Spinal cord (tissue), 9 donors: ENCODE measurements at regions not wholly inside any gene's neighbourhood (a gene's known extent, or its start where the extent isn't known, plus 50 kb on each side); places are given as distances from the start of the nearest gene placed in this dataset.
"Not testable (repeated sequence)": the region's sequence is repeated elsewhere in the genome, so short reads cannot be mapped to it uniquely, and the experiment has no call there.

Experiments used
- DNase-seq, 6 donors: peaks; one replicate each; pipeline versions ENCODE4 v3.0.0 to v3.0.0-alpha.2; 2013 to 2015; ENCODE audit warnings: low spot score in 6 of 6, low read depth in 4 of 6
- H3K27ac ChIP-seq: one replicate; pipeline ENCODE4 v1.5.1; 2013; ENCODE audit warnings: low read depth, low read length, control low read depth
- H3K27me3 ChIP-seq: one replicate; pipeline ENCODE4 v1.6.1; 2013; ENCODE audit warnings: low read length; ENCODE audit not compliant: control insufficient read depth, insufficient read depth
- H3K36me3 ChIP-seq: one replicate; pipeline ENCODE4 v1.6.1; 2013; ENCODE audit warnings: low read length; ENCODE audit not compliant: control insufficient read depth, insufficient read depth
- H3K4me1 ChIP-seq: one replicate; pipeline ENCODE4 v1.6.1; 2013; ENCODE audit warnings: low read length; ENCODE audit not compliant: control insufficient read depth, insufficient read depth
- H3K4me3 ChIP-seq: one replicate; pipeline ENCODE4 v1.5.1; 2013; ENCODE audit warnings: low read depth, low read length, control low read depth
- H3K9me3 ChIP-seq: one replicate; pipeline ENCODE4 v1.6.1; 2013; ENCODE audit warnings: low read length; ENCODE audit not compliant: control insufficient read depth, insufficient read depth
- WGBS: methylation state at CpG from one replicate; pipeline ENCODE4 v1.1.5; 2013; ENCODE audit warnings: missing lambda C conversion rate; ENCODE audit not compliant: insufficient coverage; 5-methylcytosine and 5-hydroxymethylcytosine counted together
- donor health status: healthy.

DNA sequence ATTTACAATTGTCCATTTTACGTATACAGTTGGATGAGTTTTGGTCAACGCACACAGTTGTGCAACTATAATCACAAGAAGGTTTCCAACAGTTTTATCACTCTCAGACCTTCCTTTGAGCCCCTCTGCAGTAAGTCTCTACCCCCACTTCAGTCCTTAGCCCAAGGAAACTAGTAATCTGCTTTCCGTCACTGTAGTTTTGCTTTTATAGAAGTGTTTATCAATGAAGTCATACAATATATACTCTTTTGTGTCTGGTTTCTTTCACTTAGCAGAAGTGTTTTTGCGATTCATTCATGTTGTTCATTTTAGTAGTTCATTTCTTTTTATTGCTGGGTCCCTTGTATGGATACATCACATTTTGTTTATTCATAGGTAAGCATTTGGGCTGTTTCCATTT, 92.9 kb upstream of the PIP4K2A start:
- no peaks in the 10 kb centered on the region for H3K36me3 ChIP-seq
- no peak for DNase-seq
- H3K4me1 ChIP-seq, result no peaks in the 10 kb centered on the region
- H3K27me3 ChIP-seq, result no peaks in the 10 kb centered on the region
- H3K9me3 ChIP-seq, result peaks cover 2% of the 10 kb centered on the region
- H3K4me3 ChIP-seq, result no peak overlapping the region
- no CpG with 5 or more reads among the region's 4 CpGs for WGBS
- no peak overlapping the region for H3K27ac ChIP-seq

GRCh38 chr10:22805304-22805703, 90.9 kb upstream of the PIP4K2A start:
- peak in 3 of 6 donors; percentile 15 to 92 (median 89) for DNase-seq
- 35% methylated on average over 3 of the region's 4 CpGs for WGBS

GRCh38 chr10:22803261-22803885, 89.0 kb upstream of the PIP4K2A start:
- no peaks in the 10 kb centered on the region for H3K27me3 ChIP-seq
- H3K4me1 ChIP-seq, result no peaks in the 10 kb centered on the region
- H3K9me3 ChIP-seq, result no peaks in the 10 kb centered on the region
- no peak for DNase-seq
- WGBS, result no CpG with 5 or more reads among the region's 2 CpGs
- no peak overlapping the region for H3K27ac ChIP-seq
- no peak overlapping the region for H3K4me3 ChIP-seq
- H3K36me3 ChIP-seq, result no peaks in the 10 kb centered on the region

More at GRCh38 chr10:22805304-22805703, 90.9 kb upstream of the PIP4K2A start:
- Histone ChIP-seq H3K9me3 (peaks cover 2% of the 10 kb centered on the region), H3K36me3 (no peaks in the 10 kb centered on the region), H3K4me1 (no peaks in the 10 kb centered on the region), H3K27ac (no peak overlapping the region), H3K27me3 (no peaks in the 10 kb centered on the region), H3K4me3 (no peak overlapping the region)

GRCh38 chr10:22801785-22802184, 87.4 kb upstream of the PIP4K2A start:
- no CpG with 5 or more reads among the region's 1 CpG for WGBS

GRCh38 chr10:22797796-22798195, 83.4 kb upstream of the PIP4K2A start:
- H3K4me3 ChIP-seq, H3K36me3 ChIP-seq, H3K27me3 ChIP-seq, H3K4me1 ChIP-seq, H3K27ac ChIP-seq, H3K9me3 ChIP-seq, DNase-seq: not testable (repeated sequence)
- WGBS, result 100% methylated on average over 1 of the region's 1 CpG

More at GRCh38 chr10:22801785-22802184, 87.4 kb upstream of the PIP4K2A start:
- Histone ChIP-seq H3K27ac (no peak overlapping the region), H3K9me3 (no peaks in the 10 kb centered on the region), H3K4me3 (no peak overlapping the region), H3K4me1 (no peaks in the 10 kb centered on the region), H3K27me3 (no peaks in the 10 kb centered on the region), H3K36me3 (no peaks in the 10 kb centered on the region)
- peak in 1 of 6 donors; percentile 6 for DNase-seq

DNA sequence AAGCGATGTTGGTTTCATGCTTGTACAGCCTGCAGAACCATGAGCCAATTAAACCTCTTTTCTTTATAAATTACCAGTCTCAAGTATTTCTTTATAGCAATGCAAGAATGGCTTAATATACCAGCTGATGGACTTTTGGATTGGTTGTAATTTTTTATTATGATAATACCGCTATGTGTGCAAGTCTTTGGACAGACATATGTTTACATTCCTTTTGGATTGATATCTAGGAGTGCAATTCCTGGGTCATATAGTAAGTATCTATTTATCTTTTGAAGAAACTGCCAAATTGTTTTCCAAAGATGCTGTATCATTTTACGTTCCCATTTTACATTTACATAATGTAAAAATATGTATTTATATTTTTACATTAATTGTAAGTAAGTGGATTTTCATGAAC, 81.2 kb upstream of the PIP4K2A start:
- Histone ChIP-seq H3K4me1 (no peaks in the 10 kb centered on the region), H3K9me3 (no peaks in the 10 kb centered on the region), H3K27me3 (no peaks in the 10 kb centered on the region), H3K27ac (no peak overlapping the region), H3K36me3 (no peaks in the 10 kb centered on the region), H3K4me3 (no peak overlapping the region)
- WGBS, result no CpG with 5 or more reads among the region's 3 CpGs
- DNase-seq, result no peak

DNA sequence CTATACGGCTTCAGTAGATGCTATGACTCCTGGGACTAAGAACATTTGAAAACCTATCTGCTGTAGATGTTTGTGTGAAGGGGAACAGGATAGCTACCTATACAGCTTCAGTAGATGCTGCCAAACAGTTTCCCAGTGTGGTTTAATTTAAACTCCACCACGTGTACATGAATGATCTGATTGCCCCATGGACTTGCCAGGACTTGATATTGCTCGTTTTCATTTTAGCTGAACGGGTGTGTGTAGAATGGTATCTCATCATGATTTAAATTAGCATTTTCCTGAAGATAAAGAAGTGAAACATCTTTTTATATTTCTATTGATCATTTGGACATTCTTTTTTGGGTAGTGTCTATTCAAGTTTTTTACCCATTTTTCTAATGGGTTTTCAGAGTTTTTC, 77.8 kb upstream of the PIP4K2A start:
- no peaks in the 10 kb centered on the region for H3K36me3 ChIP-seq
- 67% methylated on average over 1 of the region's 4 CpGs for WGBS
- H3K4me3 ChIP-seq, result no peak overlapping the region
- DNase-seq, result no peak
- H3K4me1 ChIP-seq, result no peaks in the 10 kb centered on the region
- no peaks in the 10 kb centered on the region for H3K27me3 ChIP-seq
- H3K27ac ChIP-seq, result no peak overlapping the region
- H3K9me3 ChIP-seq, result no peaks in the 10 kb centered on the region

GRCh38 chr10:22791665-22792064, 77.3 kb upstream of the PIP4K2A start:
- Histone ChIP-seq H3K4me3 (no peak overlapping the region), H3K27me3 (no peaks in the 10 kb centered on the region), H3K4me1 (no peaks in the 10 kb centered on the region), H3K36me3 (no peaks in the 10 kb centered on the region), H3K27ac (no peak overlapping the region), H3K9me3 (no peaks in the 10 kb centered on the region)
- peak in 1 of 6 donors; percentile 55 for DNase-seq
- 42% methylated on average over 2 of the region's 5 CpGs for WGBS

DNA sequence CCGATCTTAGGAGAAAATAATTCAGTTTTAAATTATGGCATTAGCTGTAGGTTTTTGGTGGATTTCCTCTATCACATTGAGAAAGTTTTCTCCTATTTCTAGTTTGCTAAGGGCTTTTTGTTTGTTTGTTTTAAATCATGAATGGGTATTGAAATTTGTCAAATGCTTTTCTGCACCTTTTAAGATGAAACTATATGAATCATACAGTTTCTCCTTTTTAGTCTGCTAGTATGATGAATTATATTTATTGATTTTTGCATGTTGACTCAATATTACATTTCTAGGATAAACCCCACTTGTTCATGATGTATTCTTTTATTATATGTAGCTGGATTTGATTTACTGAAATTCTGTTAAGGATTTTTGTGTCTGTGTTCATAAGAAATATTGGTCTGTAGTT, 70.3 kb upstream of the PIP4K2A start:
- H3K36me3 ChIP-seq, result no peaks in the 10 kb centered on the region
- H3K27ac ChIP-seq, result no peak overlapping the region
- DNase-seq, result no peak
- H3K9me3 ChIP-seq, result no peaks in the 10 kb centered on the region
- no peak overlapping the region for H3K4me3 ChIP-seq
- no CpG with 5 or more reads among the region's 1 CpG for WGBS
- H3K27me3 ChIP-seq, result no peaks in the 10 kb centered on the region
- peaks cover 10% of the 10 kb centered on the region for H3K4me1 ChIP-seq

GRCh38 chr10:22783807-22784206, 69.4 kb upstream of the PIP4K2A start:
- H3K27me3 ChIP-seq, result no peaks in the 10 kb centered on the region
- no peaks in the 10 kb centered on the region for H3K36me3 ChIP-seq
- peaks cover 10% of the 10 kb centered on the region for H3K4me1 ChIP-seq
- H3K4me3 ChIP-seq, result no peak overlapping the region
- whole genome bisulfite sequencing, result no CpG with 5 or more reads among the region's 3 CpGs
- H3K27ac ChIP-seq, result no peak overlapping the region
- no peaks in the 10 kb centered on the region for H3K9me3 ChIP-seq
- DNase-seq, result no peak
